ENCODE measurements at regions not wholly inside any gene's neighbourhood (a gene's known extent, or its start where the extent isn't known, plus 50 kb on each side); places are given as distances from the start of the nearest gene placed in this dataset.

- DNase-seq: no peak
Observed at GRCh38 chr1:199724049-199724448, 303.5 kb upstream of the NR5A2 start.

DNA sequence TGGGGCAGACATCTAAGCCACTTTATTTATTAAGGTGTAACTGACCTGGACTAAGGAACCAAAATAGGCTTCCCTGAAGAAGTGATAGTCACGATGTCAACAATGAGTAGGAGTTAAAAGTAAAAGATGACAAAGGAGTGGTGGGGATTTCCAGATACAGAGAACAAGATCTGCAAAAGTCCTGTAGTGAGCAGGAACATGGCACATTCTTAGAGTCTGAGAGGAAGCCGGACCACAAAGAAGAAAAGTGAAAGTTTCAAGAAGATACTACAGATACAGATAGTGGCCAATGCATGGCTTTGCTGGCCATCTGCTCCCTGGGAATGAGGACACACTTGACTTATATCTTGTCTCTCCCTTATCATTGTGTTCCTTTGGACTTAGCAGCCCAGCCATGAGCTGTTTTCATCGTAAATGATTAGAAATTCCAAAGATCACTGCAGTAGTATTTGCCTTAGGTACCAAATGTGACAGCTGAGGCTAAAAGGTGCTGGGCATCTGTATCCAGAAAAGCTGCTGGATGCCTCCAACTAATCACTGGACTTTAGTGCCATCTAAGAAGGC is 302.4 kb upstream of the NR5A2 start:
- DNase-seq: no peak

GRCh38 chr1:199727682-199728081 is 299.8 kb upstream of the NR5A2 start:
- no peak for DNase-seq

DNA sequence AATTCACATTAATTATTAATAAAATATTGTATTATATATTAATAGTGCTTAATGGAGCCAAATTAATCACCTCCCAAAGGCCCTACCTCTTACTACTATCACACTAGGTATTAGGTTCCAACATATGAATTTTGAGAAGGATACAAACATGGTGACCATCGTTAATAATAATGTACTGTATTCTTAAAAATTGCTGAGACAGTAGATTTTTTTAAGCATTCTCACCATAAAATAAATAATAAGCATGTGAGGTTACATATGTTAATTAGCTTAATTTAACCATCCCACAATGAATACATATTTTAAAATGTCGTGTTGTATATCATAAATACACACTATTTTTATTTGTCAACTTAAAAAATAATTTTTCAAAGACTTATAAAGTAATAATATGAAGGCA is 299.2 kb upstream of the NR5A2 start:
- no peak for DNase-seq

- no peak for DNase-seq
Observed at GRCh38 chr1:199733125-199733524, 294.4 kb upstream of the NR5A2 start.

DNA sequence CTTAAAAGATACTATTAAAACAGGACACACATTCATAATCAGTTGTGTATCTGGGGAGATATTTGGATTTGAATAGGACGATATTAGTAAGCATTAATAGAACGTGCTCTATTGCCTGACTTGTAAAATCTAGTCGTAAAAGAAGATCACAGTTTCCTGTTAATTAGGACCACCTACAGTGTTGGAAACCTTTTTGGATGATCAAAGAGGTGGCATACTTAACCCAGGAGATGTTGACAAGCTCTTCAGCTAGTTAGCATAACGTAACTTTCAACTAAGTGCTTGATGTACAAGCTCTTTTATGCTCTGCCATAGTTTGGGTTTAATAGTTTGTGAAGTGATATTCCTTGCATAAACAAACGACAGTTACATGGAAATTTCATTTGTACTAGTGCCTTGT is 293.3 kb upstream of the NR5A2 start:
- no peak for DNase-seq

- no peak for DNase-seq
Observed at GRCh38 chr1:199735660-199736059, 291.9 kb upstream of the NR5A2 start.

GRCh38 chr1:199736646-199737045 is 290.9 kb upstream of the NR5A2 start:
- DNase-seq: no peak

DNA sequence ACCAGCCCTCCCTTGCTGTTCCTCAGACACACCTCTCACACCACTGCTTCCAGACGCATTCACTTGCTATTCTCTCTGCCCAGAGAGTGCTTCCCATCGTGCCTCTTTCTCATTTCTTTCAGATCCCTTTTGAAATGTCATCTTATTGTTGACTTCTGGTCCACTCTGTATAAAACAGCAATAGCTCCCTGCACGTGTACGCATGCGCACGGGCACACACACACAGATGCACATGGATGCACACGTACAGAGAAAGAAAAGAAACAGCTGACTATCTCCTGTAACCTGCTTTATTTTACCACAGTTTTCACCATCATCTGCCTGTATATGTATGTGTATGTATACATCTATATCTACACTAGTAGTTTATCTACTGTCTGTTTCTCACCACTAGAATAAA is 285.9 kb upstream of the NR5A2 start:
- DNase-seq: no peak

DNA sequence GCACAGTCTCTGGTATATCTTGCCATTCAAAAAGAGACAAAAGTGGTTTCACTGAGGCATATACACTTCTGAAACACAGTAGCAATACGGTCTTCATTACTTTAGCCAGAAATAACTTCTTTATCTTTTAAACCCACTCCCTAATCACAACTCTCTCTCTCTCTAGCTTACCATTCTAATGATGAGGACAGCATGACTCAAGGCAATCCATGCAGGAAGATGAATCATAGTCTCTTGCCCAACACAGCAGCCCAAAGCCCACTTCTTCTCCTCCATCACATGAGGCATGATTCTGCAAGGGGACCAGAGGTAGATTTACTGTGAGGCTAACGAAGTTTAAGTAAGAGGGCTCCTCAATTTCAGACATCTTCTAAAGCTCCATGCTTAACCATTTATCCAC is 285.0 kb upstream of the NR5A2 start:
- no peak for DNase-seq

- no peak for DNase-seq
Observed at GRCh38 chr1:199743227-199743626, 284.3 kb upstream of the NR5A2 start.

DNA sequence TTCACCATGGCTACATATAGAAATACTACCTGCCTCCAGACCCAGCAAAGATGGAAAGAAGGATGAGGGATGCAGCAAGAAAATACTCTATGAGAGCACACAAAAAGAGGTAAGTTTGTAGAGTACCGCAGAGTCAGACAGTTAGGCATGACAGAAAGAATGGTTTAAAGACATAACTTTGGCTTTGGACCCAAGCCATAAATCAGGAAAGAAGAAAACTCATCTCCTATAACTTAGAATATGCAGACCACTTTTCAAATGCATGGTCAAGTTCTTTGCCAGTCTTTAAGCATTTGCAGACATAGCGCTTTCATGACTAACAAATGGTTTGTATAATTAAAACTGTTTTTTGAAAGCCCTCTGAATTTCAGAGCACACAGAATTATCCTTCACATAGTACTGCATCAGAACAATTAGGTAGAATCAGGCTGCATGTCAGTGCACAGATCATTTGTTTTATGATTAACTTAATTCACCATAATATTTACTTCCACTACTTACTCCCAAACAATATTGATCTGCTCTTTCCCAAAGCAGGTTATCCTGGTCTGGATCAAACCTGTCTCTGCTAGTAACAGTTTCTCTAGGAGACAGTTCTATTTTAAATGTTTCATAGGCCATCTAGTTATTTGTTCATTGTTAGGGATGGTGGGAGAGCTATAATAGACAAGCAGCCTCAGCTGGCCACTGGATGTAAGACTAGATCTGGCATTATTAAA is 280.7 kb upstream of the NR5A2 start:
- no peak for DNase-seq

DNA sequence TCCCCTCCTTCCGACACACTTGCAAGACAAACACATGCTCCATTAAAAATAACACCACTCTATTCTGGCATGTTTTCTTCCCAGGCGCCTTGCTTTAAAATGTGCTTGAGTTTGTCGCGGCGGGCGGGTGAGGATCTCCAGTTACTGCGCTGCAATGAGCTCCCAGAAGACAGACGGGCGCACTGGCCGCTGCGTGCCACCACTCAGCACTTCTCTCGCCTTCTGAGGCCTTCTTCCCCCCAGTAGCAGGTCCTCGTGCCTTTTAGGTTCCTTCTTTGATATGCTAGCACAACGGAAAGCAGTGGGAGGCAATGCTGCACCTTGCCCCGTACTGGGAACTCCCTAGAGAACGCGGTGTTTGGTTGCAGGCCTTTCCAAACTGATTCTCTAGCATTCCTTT is 279.5 kb upstream of the NR5A2 start:
- DNase-seq: no peak

DNA sequence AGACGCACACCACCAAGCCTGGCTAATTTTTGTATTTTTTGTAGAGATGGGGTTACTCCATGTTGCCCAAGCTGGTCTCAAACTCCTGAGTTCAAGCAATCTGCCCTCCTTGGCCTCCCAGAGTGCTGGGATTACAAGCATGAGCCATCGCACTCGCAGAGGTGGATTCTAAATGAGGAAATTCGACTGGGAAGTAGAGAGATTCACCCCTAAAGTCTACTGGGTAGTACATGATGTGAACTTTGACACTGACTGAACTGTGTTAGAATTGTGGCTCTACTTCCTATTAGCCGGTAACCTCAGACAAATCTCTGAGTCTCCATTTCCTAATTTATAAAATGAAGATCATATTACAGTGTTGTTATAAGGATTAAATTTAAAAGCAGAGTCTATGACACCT is 276.0 kb upstream of the NR5A2 start:
- no peak for DNase-seq

- DNase-seq: no peak
Observed at GRCh38 chr1:199751962-199752687, 275.4 kb upstream of the NR5A2 start.

DNA sequence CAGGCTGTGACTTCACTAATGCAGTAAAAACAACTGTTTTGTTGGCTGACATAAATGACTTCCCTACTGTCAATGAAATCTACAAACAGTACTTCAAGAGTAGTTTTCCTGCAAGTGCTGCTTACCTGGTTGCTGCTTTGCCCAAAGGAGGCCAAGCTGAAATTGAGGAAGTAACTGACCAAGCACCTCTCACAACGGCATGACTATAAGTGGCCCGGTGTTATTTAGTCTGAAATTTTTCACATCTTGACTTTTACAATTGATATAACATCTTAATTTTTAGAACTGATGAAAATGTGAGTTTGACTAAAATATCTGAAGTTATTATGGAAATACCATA is 274.9 kb upstream of the NR5A2 start:
- DNase-seq: no peak

- no peak for DNase-seq
Observed at GRCh38 chr1:199753513-199753912, 274.0 kb upstream of the NR5A2 start.

- DNase-seq: no peak
Observed at GRCh38 chr1:199756066-199756465, 271.4 kb upstream of the NR5A2 start.

- DNase-seq: no peak
Observed at GRCh38 chr1:199758626-199759255, 268.8 kb upstream of the NR5A2 start.

DNA sequence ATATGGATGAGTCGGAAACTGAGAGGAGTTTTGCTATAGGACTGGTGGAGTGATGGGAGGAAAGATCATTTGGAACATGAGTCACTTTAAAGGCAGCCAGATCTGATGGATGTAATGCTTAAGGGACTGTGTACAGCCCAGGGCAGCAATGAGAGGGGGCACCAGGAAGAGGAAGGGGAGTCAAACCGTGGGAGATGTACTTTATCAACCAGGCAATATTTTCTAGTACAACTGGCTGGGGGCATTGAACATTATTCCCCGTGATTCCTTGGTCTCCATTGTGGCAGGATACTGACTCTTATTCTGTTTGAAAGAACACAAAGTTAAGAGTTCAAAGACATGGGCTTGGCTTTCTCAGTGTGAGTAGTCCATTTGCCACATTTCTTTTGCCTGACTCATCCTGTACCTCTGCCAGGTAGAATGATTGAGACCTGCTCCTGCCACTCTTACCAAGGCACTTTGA is 268.2 kb upstream of the NR5A2 start:
- DNase-seq: no peak

- DNase-seq: no peak
Observed at GRCh38 chr1:199762572-199762971, 264.9 kb upstream of the NR5A2 start.

GRCh38 chr1:199766218-199766792 is 261.2 kb upstream of the NR5A2 start:
- DNase-seq: no peak

DNA sequence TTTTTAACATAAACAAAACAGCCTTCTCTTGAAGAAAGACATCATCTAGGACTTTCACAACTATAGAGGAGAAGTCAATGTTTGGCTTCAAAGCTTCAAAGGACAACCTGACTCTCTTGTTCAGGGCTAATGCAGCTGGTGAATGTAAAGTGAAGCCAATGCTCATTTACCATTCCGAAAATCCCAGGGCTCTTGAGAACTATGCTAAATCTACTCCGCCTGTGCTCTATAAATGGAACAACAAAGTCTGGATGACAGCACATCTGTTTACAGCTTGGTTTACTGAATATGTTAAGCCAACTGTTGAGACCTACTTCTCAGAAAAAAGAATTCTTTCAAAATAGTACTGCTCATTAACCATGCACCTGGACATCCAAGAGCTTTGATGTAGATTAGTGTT is 259.8 kb upstream of the NR5A2 start:
- DNase-seq: no peak

All from NCI-H2107 (cell line).